ENCODE measurements at regions not wholly inside any gene's neighbourhood (a gene's known extent, or its start where the extent isn't known, plus 50 kb on each side); places are given as distances from the start of the nearest gene placed in this dataset.

- no peak for TF ChIP-seq POLR2A (IDR thresholded peaks at IDR 0.05)
- TF ChIP-seq, protein P1, sequence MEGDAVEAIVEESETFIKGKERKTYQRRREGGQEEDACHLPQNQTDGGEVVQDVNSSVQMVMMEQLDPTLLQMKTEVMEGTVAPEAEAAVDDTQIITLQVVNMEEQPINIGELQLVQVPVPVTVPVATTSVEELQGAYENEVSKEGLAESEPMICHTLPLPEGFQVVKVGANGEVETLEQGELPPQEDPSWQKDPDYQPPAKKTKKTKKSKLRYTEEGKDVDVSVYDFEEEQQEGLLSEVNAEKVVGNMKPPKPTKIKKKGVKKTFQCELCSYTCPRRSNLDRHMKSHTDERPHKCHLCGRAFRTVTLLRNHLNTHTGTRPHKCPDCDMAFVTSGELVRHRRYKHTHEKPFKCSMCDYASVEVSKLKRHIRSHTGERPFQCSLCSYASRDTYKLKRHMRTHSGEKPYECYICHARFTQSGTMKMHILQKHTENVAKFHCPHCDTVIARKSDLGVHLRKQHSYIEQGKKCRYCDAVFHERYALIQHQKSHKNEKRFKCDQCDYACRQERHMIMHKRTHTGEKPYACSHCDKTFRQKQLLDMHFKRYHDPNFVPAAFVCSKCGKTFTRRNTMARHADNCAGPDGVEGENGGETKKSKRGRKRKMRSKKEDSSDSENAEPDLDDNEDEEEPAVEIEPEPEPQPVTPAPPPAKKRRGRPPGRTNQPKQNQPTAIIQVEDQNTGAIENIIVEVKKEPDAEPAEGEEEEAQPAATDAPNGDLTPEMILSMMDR (IDR thresholded peaks at IDR 0.05) = no peak
- TF ChIP-seq EP300 (IDR thresholded peaks at IDR 0.05) = no peak
Observed at GRCh38 chr3:177346878-177347277, 149.6 kb upstream of the TBL1XR1 start.

Measured in ovary (tissue), 3 donors.